Chondrocyte (in vitro differentiated cells): ENCODE measurements at regions not wholly inside any gene's neighbourhood (a gene's known extent, or its start where the extent isn't known, plus 50 kb on each side); places are given as distances from the start of the nearest gene placed in this dataset.

Experiments
- DNase-seq: peaks from one replicate; pipeline ENCODE4 v3.0.0; 2021; ENCODE audit warnings: mixed read lengths, low spot score
- H3K27ac Mint-ChIP-seq: one replicate; pipeline ENCODE4 v1.8.0; 2021; ENCODE audit warnings: mild to moderate bottlenecking, moderate library complexity, mixed read lengths; ENCODE audit not compliant: unreplicated experiment
- H3K27me3 Mint-ChIP-seq: 2 replicates; pipeline ENCODE4 v1.8.0; 2021; ENCODE audit warnings: low read depth, mixed read lengths
- H3K36me3 Mint-ChIP-seq: 2 replicates; pipeline ENCODE4 v1.8.0; 2021; ENCODE audit warnings: low read depth, mixed read lengths
- H3K4me1 Mint-ChIP-seq: 2 replicates; pipeline ENCODE4 v1.8.0; 2021; ENCODE audit warnings: low read depth, mild to moderate bottlenecking, mixed read lengths
- H3K4me3 Mint-ChIP-seq: one replicate; pipeline ENCODE4 v1.8.0; 2021; ENCODE audit warnings: mild to moderate bottlenecking, moderate library complexity, mixed read lengths; ENCODE audit not compliant: unreplicated experiment
- H3K9me3 Mint-ChIP-seq: 2 replicates; pipeline ENCODE4 v1.8.0; 2021; ENCODE audit warnings: low read depth, mixed read lengths
- TF ChIP-seq, protein P1 (sequence below): fragments of 200-600 bp; sonication (generic); IDR thresholded peaks from 2 replicates; pipeline ENCODE4 v1.5.0; 2021; ENCODE audit warnings: antibody characterized with exemption, mild to moderate bottlenecking, moderate library complexity

GRCh38 chr19:27775395-27775794 is 1437.6 kb downstream of the UQCRFS1 start:
- Mint-ChIP-seq H3K36me3 (peaks cover 78% of the 10 kb centered on the region), H3K9me3 (peaks cover 65% of the 10 kb centered on the region)
- no peak for DNase-seq

DNA sequence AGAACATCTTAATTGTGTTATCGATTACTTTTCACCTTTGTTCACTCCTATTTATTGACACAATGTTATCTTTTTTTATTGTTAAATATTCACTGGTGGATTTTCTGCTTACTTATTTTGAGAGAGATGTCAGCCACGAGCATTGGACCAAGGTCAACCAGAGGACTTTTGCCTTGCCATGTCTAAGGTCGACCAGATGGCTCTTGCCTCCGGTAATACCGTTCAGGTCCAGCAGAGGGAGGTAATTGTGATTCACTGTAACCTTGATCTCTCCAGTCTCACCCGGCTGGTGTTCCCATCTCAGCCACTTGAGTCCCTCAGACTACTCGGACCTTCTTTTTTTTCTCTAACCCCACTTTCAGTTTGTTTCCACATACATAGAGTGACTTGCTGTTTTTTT is 1438.1 kb downstream of the UQCRFS1 start:
- Mint-ChIP-seq H3K4me3 (no peak overlapping the region), H3K27me3 (no peaks in the 10 kb centered on the region), H3K4me1 (peaks cover 18% of the 10 kb centered on the region), H3K27ac (no peak overlapping the region), H3K9me3 (peaks cover 69% of the 10 kb centered on the region), H3K36me3 (peaks cover 81% of the 10 kb centered on the region)
- no peak for DNase-seq
- TF ChIP-seq, protein P1, sequence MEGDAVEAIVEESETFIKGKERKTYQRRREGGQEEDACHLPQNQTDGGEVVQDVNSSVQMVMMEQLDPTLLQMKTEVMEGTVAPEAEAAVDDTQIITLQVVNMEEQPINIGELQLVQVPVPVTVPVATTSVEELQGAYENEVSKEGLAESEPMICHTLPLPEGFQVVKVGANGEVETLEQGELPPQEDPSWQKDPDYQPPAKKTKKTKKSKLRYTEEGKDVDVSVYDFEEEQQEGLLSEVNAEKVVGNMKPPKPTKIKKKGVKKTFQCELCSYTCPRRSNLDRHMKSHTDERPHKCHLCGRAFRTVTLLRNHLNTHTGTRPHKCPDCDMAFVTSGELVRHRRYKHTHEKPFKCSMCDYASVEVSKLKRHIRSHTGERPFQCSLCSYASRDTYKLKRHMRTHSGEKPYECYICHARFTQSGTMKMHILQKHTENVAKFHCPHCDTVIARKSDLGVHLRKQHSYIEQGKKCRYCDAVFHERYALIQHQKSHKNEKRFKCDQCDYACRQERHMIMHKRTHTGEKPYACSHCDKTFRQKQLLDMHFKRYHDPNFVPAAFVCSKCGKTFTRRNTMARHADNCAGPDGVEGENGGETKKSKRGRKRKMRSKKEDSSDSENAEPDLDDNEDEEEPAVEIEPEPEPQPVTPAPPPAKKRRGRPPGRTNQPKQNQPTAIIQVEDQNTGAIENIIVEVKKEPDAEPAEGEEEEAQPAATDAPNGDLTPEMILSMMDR: peak; percentile 33

More at GRCh38 chr19:27775395-27775794, 1437.6 kb downstream of the UQCRFS1 start:
- Mint-ChIP-seq H3K27ac (no peak overlapping the region), H3K27me3 (no peaks in the 10 kb centered on the region), H3K4me1 (peaks cover 18% of the 10 kb centered on the region), H3K4me3 (no peak overlapping the region)
- TF ChIP-seq, protein P1: no peak

DNA sequence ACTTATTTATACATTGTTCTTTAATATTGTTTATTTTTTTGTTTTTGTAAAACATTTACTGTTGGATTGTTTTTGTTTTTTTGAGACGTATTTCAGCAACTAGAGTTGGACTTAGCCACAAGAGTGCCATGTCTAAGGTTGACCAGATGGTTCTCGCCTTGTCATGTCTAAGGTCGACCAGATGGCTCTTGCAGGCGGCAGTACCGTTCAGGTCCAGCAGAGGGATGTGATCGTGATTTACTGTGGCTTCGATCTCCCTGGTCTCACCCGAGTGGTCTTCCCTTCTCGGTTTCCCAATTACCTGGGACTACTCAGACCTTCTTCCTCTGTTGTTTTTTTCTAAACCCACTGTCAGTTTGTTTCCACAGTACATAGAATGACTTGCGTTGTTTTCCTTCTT is 1438.6 kb downstream of the UQCRFS1 start:
- Mint-ChIP-seq H3K4me1 (peaks cover 17% of the 10 kb centered on the region), H3K27me3 (no peaks in the 10 kb centered on the region), H3K36me3 (peaks cover 81% of the 10 kb centered on the region), H3K27ac (no peak overlapping the region), H3K4me3 (no peak overlapping the region), H3K9me3 (peaks cover 72% of the 10 kb centered on the region)
- TF ChIP-seq, protein P1: peak; percentile 38
- DNase-seq: no peak

DNA sequence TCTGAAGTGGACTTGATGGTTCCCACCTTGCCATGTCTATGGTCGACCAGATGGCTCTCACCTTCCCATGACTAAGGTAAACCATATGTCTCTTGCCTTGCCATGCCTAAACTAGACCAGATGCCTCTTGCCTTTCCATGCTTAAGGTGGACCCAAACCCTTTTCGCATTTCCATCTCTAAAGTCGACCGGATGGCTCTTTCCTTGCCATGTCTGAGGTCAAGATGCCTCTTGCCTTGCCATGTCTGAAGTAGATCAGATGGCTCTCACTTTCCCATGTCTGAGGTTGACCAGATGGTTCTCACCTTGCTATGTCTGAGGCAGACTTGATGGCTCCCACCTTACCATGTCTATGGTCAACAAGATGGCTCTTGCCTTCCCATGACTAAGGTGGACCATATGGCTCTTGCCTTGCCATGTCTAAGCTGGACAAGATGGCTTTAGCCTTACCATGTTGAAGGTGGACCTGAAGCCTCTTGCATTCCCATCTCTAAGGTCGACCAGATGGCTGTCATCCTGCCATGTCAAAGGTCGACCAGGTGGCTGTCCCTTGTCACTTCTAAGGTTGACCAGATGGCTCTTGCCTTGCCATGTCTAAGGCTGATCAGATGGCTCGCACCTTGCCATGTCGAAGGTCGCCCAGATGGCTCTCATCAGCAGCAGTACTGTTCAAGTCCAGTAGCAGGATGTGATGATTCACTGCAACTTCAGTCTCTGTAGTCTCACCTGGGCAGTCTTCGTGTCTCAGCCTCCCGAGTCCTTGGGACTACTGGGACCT is 1439.4 kb downstream of the UQCRFS1 start:
- H3K9me3 Mint-ChIP-seq: peaks cover 72% of the 10 kb centered on the region
- peaks cover 9% of the 10 kb centered on the region for H3K4me1 Mint-ChIP-seq
- H3K36me3 Mint-ChIP-seq: peaks cover 77% of the 10 kb centered on the region
- no peaks in the 10 kb centered on the region for H3K27me3 Mint-ChIP-seq
- DNase-seq: no peak
- TF ChIP-seq, protein P1: no peak
- no peak overlapping the region for H3K27ac Mint-ChIP-seq
- H3K4me3 Mint-ChIP-seq: no peak overlapping the region

- Mint-ChIP-seq H3K9me3 (peaks cover 78% of the 10 kb centered on the region), H3K36me3 (peaks cover 67% of the 10 kb centered on the region), H3K4me3 (no peak overlapping the region), H3K27me3 (no peaks in the 10 kb centered on the region), H3K27ac (no peak overlapping the region), H3K4me1 (peaks cover 4% of the 10 kb centered on the region)
- TF ChIP-seq, protein P1: no peak
- no peak for DNase-seq
Observed at GRCh38 chr19:27772059-27772458, 1440.9 kb downstream of the UQCRFS1 start.
